ENCODE measurements at regions not wholly inside any gene's neighbourhood (a gene's known extent, or its start where the extent isn't known, plus 50 kb on each side); places are given as distances from the start of the nearest gene placed in this dataset.
"Not testable (repeated sequence)": the region's sequence is repeated elsewhere in the genome, so short reads cannot be mapped to it uniquely, and the experiment has no call there.

DNA sequence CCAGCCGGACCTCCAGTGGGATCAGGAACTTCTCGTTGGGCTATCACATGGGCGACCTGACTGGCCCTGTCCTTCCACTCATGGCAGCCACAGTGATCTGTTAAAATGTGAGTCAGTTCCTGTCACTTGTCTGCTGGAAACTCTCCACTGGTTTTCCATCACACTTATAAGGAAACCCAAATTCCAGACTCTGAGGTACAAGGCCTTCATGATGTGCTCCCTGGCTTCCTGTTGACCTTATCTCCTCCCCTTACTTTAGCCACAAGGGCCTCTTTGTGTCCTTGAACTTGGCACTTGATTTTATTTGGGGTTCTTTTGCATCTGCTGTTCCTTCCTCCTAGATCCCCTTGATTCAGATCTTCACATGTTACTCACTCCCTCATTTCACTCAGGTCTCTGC lies 96.8 kb downstream of the TENT5C start:
- DNase-seq (ENCODE audit: low read depth in 1 of 2, low spot score in 1 of 2) = no peak

DNA sequence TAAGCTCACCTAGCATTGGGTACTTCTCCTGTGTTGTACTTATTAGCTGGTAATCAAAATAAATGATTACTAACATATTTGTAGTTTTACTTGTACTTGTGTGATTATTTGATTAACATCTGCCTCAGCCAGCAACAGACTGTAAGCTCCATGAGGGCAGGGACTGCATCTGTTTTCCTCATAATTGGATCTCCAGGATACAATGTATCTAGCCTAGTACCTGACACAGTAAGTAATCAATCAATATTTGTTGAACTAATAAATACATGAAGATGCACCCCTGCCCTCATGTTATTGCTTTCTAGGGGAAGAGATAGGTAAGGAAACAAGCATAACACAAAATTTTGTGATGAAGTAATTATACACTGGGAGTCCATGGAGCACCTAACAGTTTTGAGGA lies 101.5 kb downstream of the TENT5C start:
- no peak for DNase-seq (ENCODE audit: low read depth in 1 of 2, low spot score in 1 of 2)

DNA sequence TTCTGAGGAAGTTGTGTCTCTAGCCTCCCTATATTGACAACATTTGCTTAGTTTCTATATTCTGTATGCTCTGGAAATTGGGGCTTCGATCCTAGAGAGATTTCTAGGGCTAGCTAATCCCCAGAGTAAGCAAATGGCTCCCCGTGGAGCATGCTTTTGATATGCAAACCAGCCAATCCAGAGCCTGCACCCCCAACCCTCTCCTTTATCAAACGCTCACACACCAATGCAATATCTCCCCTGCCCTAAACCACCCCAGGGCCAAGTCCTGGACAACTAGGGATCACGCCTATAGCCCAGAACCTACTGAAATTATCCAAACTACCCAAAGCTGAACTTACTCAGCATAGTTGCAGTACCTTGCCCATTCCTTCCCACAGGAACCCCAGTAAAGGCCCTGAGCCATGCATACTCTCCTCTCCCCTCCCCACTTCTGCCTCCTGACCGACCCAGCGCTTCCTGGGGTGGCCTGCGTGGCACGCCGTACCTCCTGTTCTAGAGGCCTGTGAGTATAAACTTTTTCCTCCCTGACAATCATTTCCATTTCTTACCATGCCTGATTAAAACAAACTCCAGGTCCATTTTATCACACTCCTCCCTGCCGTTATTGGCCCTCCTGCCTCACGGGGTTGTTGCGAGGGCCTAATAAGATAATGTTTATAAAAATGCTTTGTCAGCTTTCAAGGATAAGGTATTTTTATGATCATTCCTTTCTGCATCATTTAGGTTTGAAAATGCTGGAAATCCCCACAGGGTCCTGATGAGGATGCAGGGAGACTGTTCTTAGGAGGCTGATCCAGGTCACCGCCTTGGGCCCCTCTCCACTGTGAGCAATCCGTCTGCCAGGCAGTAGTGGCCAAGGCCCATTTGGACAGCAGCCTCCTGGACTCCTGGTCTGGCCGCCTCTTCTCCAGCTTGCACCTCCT lies 102.7 kb downstream of the TENT5C start:
- DNase-seq (ENCODE audit: low read depth in 1 of 2, low spot score in 1 of 2) = no peak

DNA sequence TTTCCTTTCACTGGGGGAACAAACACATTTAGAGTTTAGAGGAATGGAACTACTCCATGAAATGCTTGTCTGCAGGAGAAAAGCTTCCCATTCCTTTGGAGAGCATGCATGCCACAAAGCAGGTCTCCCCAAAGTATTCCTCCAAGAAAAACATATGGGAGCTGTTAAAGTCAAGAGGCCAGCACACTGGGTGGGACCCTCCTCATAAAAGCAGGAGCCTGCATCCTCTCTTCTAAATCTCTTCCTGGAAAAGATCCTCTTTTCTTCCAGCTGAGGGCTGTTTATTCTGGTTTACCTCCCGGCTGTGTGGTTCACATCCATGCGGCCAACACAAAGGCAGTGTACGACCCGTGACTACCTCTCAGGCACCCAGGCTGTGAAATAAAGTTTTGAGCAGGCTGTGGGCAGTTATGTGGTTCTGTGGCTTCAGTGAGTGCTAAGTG lies 103.4 kb downstream of the TENT5C start:
- DNase-seq (ENCODE audit: low read depth in 1 of 2, low spot score in 1 of 2) = no peak

DNA sequence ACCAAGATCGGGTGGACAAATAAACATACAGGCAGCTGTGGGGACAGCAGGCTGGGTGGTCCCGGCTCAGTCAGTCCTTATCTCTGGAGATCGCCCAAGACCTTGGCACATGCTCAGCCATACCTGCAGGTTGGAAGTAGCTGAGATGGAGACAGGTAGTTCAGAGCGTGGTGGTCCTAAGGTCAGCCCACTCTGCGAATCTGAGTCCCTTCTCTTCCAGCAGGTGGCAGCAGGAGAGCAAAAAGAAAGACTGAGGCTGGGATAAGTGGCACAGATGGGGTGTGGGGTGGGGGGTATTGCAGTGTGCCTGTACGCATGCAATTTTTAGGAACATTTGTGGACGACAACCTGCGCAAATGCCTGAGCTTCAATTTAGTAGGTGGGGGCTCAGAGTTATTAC lies 104.9 kb downstream of the TENT5C start:
- DNase-seq (ENCODE audit: low read depth in 1 of 2, low spot score in 1 of 2) = no peak

DNA sequence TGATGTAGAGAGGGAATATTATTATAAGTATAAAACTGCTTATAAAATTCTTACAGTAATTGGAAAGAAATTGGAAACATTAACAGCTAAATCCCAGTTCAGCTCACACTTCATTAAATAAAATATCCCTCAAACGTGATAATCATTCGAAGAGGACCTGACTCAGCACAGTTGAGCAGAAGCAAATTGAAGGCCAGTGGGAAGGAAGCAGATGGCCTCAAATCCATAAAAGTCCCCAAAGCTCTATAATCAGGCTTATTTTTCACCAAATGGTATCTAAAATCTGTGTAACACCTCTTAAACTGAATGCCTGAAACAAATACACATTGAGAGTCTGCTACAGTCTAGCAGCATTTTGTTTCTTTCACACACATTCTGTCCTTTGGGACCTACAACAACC lies 106.8 kb downstream of the TENT5C start:
- DNase-seq (ENCODE audit: low read depth in 1 of 2, low spot score in 1 of 2) = no peak

DNA sequence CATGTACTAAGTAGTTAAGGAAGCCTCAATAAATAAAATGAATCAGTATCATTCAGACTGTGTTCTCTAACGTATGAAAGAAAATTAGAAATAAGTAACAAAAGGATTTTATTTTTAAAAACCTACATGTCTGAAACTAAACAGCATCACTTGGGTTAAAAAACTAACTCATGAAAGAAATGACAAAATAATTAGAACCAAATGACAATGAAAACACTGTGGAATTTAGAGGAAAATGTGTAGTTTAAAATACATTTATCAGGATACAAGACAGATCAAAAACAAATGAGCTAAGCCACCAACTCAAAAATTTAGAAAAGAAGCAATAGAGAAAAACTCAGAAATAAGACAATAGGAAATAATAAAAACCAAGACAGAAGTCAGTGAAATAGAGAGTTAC lies 108.7 kb downstream of the TENT5C start:
- no peak for DNase-seq (ENCODE audit: low read depth in 1 of 2, low spot score in 1 of 2)

DNA sequence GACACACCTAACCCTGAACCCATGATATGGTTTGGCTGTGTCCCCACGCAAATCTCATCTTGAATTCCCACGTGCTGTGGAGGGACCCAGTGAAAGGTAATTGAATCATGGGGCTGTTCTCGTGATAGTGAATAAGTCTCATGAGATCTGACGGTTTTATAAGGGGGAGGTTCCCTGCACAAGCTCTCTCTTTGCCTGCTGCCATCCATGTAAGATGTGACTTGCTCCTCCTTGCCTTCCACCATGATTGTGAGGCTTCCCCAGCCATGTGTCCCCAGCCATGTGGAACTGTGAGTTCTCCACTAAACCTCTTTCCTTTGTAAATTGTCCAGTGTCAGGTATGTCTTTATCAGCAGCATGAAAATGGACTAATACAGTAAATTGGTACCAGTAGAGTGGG lies 110.2 kb downstream of the TENT5C start:
- not testable (repeated sequence) for DNase-seq (ENCODE audit: low read depth in 1 of 2, low spot score in 1 of 2)

DNA sequence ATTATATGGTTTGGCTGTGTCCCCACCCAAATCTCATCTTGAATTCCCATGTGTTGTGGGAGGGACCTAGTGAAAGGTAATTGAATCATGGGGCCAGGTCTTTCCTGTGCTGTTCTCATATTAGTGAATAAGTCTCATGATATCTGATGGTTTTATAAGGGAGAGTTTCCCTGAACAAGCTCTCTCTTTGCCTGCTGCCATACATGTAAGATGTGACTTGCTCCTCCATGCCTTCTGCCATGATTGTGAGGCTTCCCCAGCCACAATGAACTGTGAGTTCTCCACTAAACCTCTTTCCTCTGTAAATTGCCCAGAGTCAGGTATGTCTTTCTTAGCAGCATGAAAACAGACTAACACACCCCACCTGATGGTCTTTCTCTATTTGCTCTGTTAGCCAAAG lies 112.1 kb downstream of the TENT5C start:
- not testable (repeated sequence) for DNase-seq (ENCODE audit: low read depth in 1 of 2, low spot score in 1 of 2)

DNA sequence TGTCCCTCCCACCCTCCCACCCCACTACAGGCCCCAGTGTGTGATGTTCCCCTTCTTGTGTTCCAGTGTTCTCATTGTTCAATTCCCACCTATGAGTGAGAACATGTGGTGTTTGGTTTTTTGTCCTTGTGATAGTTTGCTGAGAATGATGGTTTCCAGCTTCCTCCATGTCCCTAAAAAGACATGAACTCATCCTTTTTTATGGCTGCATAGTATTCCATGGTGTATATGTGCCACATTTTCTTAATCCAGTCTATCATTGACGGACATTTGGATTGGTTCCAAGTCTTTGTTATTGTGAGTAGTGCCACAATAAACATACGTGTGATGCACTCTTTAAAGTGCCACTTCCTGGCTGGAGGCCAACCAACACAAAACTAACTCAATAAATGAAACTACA lies 112.7 kb downstream of the TENT5C start:
- DNase-seq (ENCODE audit: low read depth in 1 of 2, low spot score in 1 of 2) = not testable (repeated sequence)

DNA sequence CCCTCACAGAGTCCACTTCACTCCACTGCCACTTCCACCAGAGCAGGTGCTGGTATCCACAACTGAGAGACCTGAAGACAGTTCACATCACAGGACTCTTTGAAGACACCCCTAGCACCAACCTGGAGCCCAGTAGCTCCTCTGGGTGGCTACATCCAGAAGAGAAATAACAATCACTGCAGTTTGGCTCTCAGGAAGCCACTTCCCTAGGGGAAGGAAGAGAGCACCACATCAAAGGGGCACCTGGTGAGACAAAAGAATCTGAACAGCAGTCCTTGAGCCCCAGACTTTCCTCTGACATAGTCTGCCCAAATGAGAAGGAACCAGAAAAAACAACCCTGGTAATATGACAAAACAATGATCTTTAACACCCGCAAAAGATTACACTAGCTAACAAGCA lies 113.2 kb downstream of the TENT5C start:
- no peak for DNase-seq (ENCODE audit: low read depth in 1 of 2, low spot score in 1 of 2)

DNA sequence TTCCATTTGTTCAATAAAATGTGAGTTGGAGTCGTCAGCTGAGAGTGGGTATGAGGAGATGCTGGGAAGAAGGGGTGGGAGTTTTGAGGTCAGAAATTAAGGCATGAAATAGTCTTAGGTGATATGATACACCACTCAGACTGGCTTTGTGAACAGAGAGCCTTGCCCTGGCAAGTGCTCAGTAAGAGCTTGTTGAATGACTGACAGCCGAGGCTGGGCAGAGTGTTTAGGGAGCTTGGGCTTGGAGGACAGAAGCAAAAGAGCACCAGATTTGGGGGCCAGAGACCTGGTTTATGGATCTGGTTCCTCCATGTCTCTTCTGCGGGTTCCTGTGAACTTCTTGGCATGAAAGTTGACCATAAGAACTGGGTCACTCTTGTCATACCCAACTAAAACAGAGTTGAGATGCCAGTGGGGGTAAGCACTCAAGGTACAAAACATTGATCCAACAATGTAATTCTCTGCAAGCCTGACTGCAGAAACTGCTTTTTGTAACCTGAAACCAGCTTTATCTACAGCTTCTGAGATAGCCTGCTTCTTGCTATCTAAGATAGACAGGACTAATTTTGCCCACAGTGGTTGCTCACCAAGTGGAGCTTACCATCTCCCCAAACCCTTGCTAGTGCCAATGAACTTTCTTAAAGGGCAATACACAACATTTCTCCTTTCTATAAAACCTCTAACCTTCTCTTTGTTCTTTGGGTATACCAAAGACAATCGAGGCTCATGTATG lies 126.4 kb downstream of the TENT5C start:
- DNase-seq (ENCODE audit: low read depth in 1 of 2, low spot score in 1 of 2) = no peak

DNA sequence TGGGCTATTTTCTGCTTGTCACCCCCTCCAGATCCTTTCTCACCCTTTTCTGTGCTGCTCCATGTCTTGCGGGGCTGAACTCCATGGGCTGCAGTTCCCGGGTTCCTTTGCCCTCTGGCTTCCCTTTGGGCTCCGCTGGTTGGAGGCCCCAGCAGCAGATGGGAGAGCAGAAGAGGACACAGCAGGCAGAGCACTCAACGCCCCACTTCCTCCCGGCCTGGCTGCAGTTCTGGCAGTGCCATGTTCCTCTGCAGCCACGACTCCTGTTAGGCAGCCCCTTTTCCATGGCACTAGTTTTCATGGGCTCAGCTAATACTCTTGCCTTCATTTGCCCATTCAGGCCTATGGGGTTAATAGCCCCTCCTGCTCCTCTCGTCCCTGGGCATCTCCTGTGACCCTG lies 127.1 kb downstream of the TENT5C start:
- no peak for DNase-seq (ENCODE audit: low read depth in 1 of 2, low spot score in 1 of 2)

DNA sequence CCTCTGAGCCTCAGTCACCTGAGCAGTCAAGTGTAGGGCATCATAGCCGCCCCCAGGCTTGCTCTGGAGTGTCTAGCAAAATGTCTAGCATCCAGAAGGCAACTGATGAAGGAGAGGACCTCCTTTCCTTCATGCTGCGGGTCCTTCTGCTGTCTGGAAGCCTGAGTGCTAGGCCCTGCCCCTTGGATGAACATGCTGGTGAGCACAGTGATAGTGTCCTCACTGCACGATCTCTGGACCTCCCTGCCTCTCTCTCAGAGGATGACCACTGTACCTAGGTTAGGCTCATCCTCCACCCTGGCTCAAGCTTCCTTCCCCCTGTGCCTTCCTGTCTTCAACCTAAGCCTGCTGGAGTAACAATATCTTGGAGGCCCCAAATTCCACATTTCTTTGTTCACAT lies 128.6 kb downstream of the TENT5C start:
- no peak for DNase-seq (ENCODE audit: low read depth in 1 of 2, low spot score in 1 of 2)

DNA sequence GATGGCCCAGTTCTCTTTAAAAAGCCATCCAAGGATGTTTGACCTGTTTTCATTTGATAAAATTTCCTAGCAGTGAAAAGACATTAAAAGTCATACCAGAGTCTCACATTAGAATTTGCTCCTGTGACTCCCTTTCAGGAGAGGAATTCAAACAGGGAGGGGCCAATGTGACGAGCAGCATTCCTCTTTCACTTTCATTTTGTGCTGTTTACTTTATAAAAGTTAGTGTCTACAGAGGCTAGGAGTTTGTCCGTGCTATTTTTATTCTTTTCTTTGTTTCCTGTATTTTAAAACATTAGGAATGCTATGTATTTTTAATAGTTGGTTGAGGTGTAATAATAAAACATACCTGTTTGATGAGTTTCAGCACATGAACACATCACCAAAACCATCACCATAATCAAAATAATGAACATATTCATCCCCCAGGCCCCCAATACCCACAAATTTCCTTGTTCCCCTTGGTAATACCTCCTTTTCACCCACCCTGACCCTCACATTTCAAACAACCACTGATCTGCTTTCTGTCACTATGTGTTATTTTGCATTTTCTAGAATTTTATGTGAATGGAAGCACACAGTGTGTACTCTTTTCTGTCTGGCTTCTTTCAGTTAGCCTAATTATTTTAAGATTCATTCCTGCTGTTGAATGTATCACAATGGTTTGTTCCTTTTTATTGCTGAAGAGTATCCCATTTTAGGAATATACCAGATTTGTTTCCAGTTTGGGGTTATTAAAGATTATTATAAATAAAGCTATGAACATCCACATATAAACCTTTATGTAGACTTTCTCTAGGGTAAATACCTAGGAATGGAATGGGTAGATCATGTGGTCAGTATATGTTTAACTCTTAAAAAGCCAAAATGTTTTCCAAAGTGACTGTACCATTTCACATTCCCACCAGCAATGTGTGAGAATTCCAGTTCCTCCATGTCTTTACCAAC lies 129.5 kb downstream of the TENT5C start:
- peak in 1 of 2 donors; percentile 25 for DNase-seq (ENCODE audit: low read depth in 1 of 2, low spot score in 1 of 2)

DNA sequence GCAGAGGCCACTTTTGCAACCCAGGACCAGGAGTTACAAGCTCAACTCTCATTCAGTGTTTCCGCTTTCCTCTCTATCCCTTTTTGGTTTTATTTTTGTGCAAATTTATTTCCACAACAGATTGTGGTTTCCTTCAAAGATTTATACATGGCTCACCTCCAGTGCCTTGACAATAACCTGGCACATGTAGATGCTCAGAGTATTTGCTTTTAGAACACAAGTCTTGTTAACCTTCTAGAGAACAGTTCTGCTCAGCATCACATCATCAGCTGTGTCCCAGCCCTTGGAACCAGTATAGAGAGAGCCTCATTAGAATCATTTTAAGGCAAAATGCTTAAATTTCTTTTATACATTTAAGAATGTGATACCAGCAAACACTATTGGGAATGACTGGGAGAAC lies 133.7 kb downstream of the TENT5C start:
- no peak for DNase-seq (ENCODE audit: low read depth in 1 of 2, low spot score in 1 of 2)

DNA sequence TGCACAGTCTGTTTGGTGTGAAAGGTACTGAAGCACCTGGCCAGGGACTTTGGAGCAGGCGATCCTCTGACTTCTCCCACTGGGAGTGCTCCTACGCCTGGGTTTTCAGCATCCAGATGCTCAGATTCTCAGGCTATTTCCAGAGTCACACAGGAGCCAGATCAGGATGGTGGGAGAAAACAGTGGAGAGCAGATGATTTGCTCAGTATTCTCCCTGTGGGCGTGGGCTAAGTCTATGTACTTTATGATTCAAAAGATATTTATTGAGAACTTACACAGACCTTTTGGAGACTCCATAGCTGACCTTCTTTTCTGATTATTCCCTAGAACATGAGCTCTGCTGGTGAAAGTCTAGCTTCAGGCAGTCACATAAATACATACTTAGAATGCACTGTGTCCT lies 134.6 kb downstream of the TENT5C start:
- no peak for DNase-seq (ENCODE audit: low read depth in 1 of 2, low spot score in 1 of 2)

DNA sequence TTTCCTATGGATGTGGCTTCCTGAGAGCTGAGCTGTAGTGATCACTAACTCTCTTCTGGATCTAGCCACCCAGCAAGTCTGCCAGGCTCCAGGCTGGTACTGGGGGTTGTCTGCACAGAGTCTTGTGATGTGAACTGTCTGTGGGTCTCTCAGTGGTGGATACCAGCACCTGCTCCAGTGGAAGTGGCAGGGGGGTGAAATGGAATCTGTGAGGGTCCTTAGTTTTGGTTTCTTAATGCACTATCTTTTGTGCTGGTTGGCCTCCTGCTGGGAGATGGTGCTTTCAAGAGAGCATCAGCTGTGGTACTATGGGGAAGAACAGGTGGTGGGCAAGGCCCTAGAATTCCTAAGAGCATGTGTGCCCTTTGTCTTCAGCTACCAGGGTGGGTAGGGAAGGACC lies 140.7 kb downstream of the TENT5C start:
- DNase-seq (ENCODE audit: low read depth in 1 of 2, low spot score in 1 of 2) = not testable (repeated sequence)

DNA sequence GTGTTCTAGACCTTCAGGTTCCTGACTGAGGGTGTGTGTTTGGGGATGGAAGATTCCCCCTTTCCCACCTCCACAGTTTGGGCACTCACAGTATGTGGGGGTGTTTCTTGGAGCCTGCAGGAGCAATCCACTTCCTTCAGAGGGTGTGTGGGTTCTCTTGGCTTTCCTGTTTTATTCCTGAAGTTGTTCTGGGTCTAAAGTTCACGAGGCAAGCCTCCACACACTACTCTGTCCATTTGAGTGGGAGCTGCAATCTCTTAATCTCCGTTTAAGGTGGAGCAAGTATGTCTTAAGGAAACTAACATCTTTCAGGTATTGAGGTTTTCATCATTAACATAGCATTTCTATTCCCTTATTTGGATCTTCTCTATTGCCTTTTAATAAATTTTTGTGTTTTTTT lies 141.8 kb downstream of the TENT5C start:
- DNase-seq (ENCODE audit: low read depth in 1 of 2, low spot score in 1 of 2) = no peak

DNA sequence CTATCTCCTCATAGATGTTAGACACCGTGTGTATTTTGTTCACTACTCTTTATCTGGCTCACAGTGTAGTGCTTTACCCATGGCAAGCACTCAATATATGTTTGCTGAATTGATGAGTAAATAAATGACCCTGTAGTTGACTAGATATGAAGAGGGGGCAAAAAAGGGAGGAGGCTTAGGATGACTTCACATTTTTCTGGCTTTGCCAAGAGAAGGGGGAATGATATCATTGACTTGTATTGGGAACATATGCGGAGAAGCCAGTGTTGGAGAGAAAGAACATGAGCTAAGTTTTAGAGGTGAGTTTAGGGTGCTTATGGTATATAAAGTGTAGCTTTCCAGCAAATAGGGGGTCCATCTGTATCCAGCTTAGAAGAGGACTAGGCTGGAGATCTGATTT lies 145.5 kb downstream of the TENT5C start:
- DNase-seq (ENCODE audit: low read depth in 1 of 2, low spot score in 1 of 2) = no peak

DNA sequence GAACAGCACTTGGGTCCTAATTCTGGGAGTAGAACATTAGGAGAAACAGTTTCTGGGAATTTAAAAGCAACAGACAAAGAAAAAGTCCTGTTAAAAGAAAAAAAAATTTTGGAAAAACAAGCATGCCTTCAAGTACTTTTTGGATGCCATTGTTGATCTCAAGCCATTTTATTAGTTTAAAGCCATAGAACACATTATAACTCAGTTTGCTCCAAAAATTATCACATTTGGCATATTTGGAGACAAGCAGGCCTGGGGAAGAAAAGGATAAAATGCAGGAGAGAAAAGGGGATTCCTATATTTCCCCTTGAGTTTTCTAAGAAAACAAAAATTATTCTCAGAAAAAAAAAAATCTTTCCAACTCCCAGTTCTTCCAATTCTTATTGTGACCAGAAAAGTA lies 146.8 kb downstream of the TENT5C start:
- DNase-seq (ENCODE audit: low read depth in 1 of 2, low spot score in 1 of 2) = no peak

All from activated CD4-positive, alpha-beta T cell treated with anti-CD3 and anti-CD28 coated beads, Interleukin-2, amount 50 U/mL, for 24 hours (primary cell).